HT1080 (cell line): ENCODE measurements at regions not wholly inside any gene's neighbourhood (a gene's known extent, or its start where the extent isn't known, plus 50 kb on each side); places are given as distances from the start of the nearest gene placed in this dataset.

Experiments used
- DNase-seq: peaks from one replicate; pipeline ENCODE4 v3.0.0-alpha.2; 2015; ENCODE audit warnings: low read depth

DNA sequence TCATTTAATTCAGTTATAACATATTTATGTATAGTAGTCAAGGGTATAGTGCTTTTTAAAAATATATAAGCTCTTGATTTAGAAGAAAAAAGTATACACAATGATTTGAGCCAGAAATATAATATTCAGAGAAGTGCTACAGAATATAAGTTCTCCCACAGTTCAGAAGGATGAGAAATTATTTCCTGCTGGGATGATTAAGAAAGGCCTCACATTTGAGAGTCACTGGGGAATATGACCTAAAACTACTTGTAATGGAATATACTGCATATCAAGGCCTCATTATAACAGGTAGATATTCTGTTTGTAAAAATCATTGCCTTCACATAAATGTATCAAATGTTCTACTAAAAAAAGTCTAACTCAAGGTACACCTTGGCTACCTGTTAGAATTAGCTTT is 203.5 kb downstream of the MBD2 start:
- no peak for DNase-seq

- DNase-seq, result no peak
These were observed 204.2 kb downstream of the MBD2 start for GRCh38 chr18:54020156-54020745.

DNA sequence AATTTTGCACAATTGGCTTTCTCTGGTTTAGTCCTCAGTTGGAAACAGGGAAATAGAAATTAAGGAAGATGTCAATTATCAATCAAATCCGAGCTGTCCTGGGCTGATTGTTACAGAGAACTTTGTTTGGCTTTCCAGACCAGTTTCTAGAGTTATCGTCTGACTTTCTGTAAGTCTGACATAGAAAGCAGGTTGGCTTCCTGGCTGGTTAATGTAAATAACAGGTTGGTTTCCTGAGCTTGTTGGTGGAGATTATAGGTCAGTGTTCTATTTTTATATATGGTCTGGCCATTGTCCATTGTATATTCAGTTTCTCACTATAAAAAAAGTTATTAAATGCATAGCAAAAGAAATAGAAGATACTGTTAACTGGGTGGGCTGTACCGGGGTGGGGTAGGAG is 204.8 kb downstream of the MBD2 start:
- no peak for DNase-seq

- DNase-seq, result no peak
These were observed 211.0 kb downstream of the MBD2 start for GRCh38 chr18:54013452-54013851.

DNA sequence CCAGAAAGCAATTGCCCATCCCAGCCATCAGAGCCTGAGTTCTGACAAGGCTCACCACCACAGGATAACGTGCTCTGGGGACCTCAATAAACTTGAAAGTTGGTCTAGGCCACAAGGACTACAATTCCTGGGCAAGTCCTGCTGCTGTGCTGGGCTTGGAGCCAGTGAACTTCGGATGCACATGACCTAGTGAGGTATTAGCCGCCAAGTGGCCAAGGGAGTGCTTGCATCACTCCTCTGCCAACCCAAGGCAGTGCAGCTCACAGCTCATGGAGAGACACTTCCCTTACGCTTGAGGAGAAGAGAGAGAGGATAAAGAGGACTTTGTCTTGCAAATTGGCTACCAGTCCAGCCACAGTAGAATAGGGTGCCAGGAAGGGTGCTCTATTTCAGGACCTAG is 219.6 kb downstream of the MBD2 start:
- peak; percentile 51 for DNase-seq

- DNase-seq, result no peak
These were observed 221.3 kb downstream of the MBD2 start for GRCh38 chr18:54003195-54003594.

GRCh38 chr18:53997064-53997463 is 227.4 kb downstream of the MBD2 start:
- no peak for DNase-seq

DNA sequence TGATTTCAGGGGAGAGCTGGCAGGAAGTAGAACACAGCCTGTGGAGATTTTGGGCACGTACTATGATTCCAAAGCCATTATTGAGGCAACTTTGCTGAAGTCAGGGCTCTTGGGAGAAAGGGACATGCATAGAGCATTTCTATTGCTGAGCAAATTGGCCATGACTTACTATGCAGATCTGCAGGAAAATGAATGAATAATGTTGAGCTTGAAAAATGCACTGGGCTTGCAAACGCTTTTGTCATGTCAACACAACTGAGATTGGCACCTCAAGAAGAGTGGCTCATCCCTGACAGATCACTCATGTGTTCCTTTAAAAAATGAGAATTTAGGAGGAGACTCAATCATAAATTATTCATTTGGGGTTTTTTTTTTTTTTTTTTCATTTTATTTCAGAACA is 230.5 kb downstream of the MBD2 start:
- no peak for DNase-seq

DNA sequence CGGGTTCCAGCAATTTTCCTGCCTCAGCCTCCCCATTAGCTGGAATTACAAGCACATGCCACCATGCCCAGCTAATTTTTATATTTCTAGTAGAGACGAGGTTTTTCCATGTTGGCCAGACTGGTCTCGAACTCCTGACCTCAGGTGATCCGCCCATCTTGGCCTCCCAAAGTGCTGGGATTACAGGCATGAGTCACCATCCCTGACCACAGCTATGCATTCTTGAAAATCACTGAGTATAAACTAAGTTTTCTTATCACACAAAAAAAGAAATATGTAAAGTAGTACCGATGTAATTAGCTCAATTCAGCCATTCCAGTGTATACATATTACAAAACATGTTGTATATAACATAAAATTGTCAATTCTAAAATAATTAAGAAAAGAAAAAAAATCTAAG is 232.7 kb downstream of the MBD2 start:
- DNase-seq, result peak; percentile 29

- DNase-seq, result peak; percentile 71
These were observed 233.3 kb downstream of the MBD2 start for GRCh38 chr18:53991202-53991601.

DNA sequence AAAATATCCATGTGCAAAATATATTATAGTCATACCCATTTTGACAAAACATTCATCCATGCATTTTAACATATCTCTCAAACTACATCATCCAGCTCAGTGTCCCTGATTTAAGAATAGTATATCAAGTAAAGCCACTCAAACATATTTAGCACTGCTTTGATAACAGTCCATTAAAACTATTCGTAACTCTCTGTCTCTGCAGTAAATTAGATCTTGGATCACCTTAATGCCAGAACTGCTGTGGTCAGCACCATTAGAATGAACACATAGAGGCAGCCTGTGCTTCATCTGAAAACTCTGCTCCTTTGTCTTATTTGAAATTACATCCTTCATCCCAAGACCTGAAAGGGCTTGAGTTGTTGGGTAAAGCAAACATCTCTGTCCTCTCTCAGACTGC is 234.0 kb downstream of the MBD2 start:
- no peak for DNase-seq

DNA sequence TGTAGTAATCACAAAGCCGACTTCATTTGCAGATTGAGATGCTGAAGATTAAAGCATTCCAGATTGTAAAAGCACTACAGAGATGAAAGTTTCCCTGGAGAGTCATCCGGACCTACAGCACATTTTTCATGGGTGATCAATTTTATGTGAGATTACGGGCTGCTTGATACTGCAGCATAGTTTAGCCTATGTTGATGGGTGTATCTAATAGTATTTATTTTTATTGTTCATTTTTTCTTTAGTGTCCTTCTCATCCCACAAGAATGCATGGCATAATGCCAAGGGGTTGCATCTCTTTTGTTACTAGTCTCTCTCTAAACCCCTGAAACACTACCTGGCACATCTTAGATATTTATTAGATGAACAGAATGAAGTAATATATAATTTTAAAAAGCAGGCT is 240.4 kb downstream of the MBD2 start:
- no peak for DNase-seq

GRCh38 chr18:53971331-53971730 is 253.1 kb downstream of the MBD2 start:
- DNase-seq, result peak; percentile 36

DNA sequence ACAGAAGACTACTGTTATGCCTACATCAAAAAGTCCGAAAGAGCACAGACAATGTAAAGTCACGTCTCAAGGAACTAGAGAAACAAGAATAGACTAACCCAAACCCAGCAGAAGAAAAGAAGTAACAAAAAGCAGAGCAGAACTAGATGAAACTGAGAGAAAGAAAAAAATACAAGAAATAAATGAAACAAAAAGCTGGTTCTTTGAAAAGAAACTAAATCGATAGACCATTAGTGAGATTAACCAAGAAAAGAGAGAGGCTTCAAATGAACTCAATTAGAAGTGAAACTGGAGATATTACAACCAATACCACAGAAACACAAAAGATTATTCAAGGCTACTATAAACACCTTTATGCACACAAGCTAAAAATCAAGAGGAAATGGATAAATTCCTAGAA is 271.8 kb downstream of the MBD2 start:
- no peak for DNase-seq

DNA sequence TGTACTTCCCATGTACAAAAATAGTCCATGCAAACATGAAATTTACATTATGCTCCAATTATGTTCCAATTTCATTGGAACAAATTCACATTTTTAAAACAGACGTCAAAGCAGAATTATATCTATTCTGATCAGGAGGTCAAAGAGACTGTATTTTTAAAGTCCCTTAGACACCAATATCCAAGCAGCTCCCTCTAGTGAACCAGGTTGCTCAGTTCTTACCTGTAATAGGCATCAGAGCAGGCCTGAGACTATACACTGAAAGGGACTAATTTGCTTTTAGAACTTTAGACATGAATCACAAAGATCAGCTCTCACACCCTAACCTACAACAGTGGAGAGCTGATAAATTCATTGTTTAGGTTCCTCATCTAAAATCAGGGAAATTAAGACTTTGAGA is 273.9 kb downstream of the MBD2 start:
- no peak for DNase-seq

- DNase-seq, result no peak
These were observed 275.5 kb downstream of the MBD2 start for GRCh38 chr18:53948991-53949390.

GRCh38 chr18:53947092-53947640 is 277.3 kb downstream of the MBD2 start:
- DNase-seq, result no peak

DNA sequence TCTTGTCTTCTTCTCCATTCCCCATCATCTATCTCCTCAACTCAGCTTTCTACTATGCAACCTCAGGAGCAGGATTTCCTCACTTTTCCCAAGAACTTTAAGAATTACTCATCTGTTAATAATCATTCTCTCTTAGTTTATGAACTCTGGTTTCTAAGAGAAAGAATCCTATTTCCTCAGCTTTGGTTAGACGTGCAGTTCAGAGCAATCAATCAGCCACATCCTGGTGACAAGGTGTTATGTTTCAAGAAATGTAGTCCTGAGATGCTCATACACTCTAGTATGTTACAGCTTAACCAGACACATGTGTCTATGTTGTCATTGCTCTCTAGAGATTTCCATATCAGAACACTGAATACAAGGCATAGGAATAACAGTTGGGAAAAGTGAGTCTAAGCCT is 277.9 kb downstream of the MBD2 start:
- no peak for DNase-seq

DNA sequence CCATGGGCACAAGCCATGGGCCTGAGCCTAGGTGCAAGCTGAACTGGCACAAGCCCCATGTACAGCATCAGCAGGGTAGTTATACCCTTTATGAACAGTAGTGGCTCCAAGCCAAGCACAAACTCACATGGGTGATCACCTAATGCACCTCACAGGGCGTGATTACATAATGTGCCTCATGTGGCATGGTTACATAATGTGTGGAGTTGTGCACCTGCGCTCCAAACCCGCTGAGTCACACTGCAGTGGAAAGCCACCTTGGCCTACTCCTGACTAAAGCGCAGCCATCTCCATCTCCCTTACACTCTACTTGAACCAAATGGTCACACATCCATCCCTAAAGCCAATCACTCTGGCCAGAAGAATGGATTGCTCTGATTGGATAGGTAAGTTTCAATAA is 279.7 kb downstream of the MBD2 start:
- DNase-seq, result no peak

- no peak for DNase-seq
These were observed 281.1 kb downstream of the MBD2 start for GRCh38 chr18:53943326-53943860.

DNA sequence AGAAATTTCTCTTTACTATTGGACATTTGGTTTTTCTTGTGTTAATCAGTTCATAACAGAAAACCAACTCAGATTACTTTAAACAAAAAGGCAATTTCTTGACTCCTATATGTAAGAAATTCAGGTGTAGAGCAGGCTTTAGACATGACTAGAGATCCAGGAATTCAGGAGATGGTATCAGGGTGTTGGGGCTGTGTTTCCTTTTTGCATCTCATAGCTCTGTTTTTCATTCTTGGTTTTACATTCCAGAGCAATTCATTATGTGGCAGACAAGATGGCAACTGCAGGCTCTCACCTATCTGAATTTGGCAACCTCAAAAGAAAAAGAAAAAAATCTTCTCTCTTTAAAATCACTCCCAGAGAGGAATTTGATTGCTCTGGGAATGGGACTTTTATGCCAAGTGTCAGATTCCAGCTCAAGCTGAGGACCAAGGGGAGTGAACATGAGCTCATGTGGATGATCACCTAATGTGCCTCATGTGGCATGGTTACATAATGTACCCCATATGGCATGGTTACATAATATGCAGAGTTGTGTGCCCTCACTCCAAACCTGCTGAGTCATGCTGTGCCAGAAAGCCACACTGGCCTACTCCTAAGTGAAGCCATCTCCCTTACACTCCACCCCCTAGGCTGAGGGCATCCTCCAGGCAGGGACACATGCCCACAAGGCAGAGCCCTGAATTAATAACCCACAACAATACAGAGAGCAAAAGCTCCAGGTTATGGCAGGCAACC is 282.7 kb downstream of the MBD2 start:
- peak; percentile 21 for DNase-seq

DNA sequence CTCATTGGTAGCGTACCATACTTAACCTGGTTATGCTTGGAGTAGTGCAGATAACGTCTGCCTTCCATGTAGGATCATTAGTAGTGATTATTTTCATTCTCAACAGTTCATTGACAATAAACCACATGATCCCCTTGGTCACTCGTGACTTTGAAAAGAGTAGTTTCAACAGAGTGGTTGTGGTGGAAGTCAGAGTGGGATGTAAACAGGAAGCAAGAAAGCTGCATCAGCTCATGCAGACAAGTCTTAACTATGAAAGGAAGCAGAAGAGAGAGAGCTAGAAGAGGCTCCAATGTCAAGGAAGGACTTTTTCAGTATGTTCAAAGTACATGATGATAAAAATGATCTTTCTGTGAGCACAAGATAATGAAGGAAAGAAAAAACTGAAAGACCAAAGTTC is 287.4 kb downstream of the MBD2 start:
- DNase-seq, result no peak

DNA sequence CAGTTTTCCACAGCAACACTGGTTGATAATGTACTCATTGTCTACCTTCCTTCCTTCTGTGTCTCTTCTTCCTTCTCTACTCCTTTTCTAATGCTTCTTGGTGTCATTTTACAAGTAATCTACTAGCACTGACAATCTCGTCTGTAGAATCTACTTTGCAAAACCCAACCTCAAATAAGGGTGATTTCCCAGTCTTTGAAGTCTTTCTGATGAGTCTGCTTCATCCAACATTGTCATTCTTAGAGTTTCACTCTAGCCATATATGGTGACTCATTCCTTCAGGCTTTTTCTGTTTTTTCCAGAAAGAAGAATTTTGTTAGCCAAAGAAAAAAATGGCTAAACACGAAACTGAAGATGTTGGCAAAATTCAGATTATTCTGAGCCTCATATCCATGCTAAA is 288.7 kb downstream of the MBD2 start:
- DNase-seq, result no peak
